ENCODE measurements at regions not wholly inside any gene's neighbourhood (a gene's known extent, or its start where the extent isn't known, plus 50 kb on each side); places are given as distances from the start of the nearest gene placed in this dataset.

DNA sequence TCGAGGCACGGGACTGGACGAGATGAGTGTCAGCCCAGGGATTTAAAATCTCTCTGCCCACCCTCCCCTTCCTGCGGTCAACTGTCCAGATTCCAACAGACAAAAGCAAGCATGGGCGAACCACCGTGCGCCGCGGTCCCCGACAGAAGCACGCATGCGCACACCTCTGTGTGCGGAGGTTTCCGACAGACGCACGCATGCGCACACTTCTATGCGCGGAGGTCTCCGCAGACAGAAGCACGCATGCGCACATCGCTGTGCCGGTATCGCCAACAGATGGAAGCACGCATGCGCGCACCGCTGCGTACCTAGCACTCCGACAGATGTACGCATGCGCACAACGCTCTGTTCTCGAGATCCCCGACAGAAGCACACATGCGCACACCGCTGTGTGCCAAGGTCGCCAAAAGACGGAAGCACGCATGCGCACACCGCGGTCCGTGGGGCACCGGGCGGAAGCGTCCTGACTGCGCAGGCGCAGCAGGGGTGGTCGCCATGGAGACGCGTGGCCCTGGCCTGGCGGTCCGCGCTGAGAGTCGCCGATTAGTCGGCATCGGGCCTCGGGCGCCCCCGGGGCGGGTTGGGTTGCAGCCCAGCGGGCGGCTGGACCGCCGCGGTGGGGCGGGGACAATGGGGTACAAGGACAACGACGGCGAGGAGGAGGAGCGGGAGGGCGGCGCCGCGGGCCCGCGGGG is 57.4 kb upstream of the RPH3AL start:
- H3K27me3 Mint-ChIP-seq (ENCODE audit: low read depth), result peaks cover 10% of the 10 kb centered on the region
- Histone ChIP-seq H3K56ac (ENCODE audit: insufficient read length, low read depth, low read length) (no peak overlapping the region), H2AFZ (ENCODE audit: low read length) (no peak overlapping the region), H3K23ac (ENCODE audit: insufficient read length, low read depth, low read length) (no peak overlapping the region), H4K5ac (ENCODE audit: insufficient read length, low read depth, low read length) (no peak overlapping the region), H3K4ac (ENCODE audit: low read depth, low read length) (no peak overlapping the region), H4K20me1 (ENCODE audit: control insufficient read depth, insufficient read depth, insufficient read length) (no peaks in the 10 kb centered on the region), H3K4me1 (ENCODE audit: insufficient read depth, low read length) (no peaks in the 10 kb centered on the region), H3K18ac (ENCODE audit: insufficient read length, low read depth, low read length) (peak overlapping the region; percentile 63), H2BK120ac (ENCODE audit: low read depth, low read length, poor library complexity, severe bottlenecking) (no peak overlapping the region), H3K27ac (ENCODE audit: insufficient read length, low read depth, low read length) (no peak overlapping the region), H3K14ac (ENCODE audit: insufficient read depth, low read length) (peak overlapping the region; percentile 46; the same call in 1 of the 2 replicates), H3K4me2 (ENCODE audit: insufficient read depth, insufficient read length, low read length) (peak overlapping the region; percentile 50), H3K79me1 (ENCODE audit: insufficient read depth, low read depth, low read length, poor library complexity, severe bottlenecking) (no peaks in the 10 kb centered on the region), H2BK12ac (ENCODE audit: insufficient read length, low read depth, low read length) (no peak overlapping the region), H2BK20ac (ENCODE audit: low read depth, low read length, poor library complexity, severe bottlenecking) (no peak overlapping the region), H3T11ph (ENCODE audit: low read length) (no peak overlapping the region), H2AK5ac (ENCODE audit: insufficient read length, low read length) (no peak overlapping the region), H3K79me2 (ENCODE audit: insufficient read depth, low read length) (no peaks in the 10 kb centered on the region), H3K9me3 (ENCODE audit: control insufficient read depth, low read depth, low read length) (no peaks in the 10 kb centered on the region), H4K8ac (replicated peaks; ENCODE audit: insufficient read length, low read depth, low read length) (no peak overlapping the region), H3K9ac (ENCODE audit: extremely low read depth, insufficient read length, low read length) (peak overlapping the region; percentile 19), H4K91ac (ENCODE audit: insufficient read length, low read depth, low read length) (no peak overlapping the region), H3K23me2 (ENCODE audit: insufficient read length, low read depth, low read length, poor library complexity, severe bottlenecking) (no peaks in the 10 kb centered on the region), H2BK15ac (ENCODE audit: low read depth, low read length) (no peak overlapping the region), H3K27me3 (ENCODE audit: insufficient read depth, low read length) (no peaks in the 10 kb centered on the region), H2BK5ac (ENCODE audit: insufficient read length, low read length) (no peak overlapping the region)
- H3K9me3 Mint-ChIP-seq, result no peaks in the 10 kb centered on the region; a peak in 2 of 5 replicates
- H3K36me3 Mint-ChIP-seq (ENCODE audit: insufficient read depth in 1 of 3, low read depth in 3 of 3), result peaks cover 0 to 3% (median 0%) of the 10 kb centered on the region in 3 experiments; a peak in 3 of 7 replicates
- H3K4me3 Mint-ChIP-seq, result peak overlapping the region; percentile 78 to 83
- no CpG with 5 or more reads among the region's 80 CpGs for WGBS (ENCODE audit: extremely low coverage, insufficient read length, low lambda C conversion rate)
- H3K27ac Mint-ChIP-seq, result peak overlapping the region; percentile 24 to 97 (median 95)
- H3K4me1 Mint-ChIP-seq, result peaks cover 18 to 22% of the 10 kb centered on the region in 2 experiments
- TF ChIP-seq, protein P1, sequence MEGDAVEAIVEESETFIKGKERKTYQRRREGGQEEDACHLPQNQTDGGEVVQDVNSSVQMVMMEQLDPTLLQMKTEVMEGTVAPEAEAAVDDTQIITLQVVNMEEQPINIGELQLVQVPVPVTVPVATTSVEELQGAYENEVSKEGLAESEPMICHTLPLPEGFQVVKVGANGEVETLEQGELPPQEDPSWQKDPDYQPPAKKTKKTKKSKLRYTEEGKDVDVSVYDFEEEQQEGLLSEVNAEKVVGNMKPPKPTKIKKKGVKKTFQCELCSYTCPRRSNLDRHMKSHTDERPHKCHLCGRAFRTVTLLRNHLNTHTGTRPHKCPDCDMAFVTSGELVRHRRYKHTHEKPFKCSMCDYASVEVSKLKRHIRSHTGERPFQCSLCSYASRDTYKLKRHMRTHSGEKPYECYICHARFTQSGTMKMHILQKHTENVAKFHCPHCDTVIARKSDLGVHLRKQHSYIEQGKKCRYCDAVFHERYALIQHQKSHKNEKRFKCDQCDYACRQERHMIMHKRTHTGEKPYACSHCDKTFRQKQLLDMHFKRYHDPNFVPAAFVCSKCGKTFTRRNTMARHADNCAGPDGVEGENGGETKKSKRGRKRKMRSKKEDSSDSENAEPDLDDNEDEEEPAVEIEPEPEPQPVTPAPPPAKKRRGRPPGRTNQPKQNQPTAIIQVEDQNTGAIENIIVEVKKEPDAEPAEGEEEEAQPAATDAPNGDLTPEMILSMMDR (conservative IDR thresholded peaks at IDR 0.05), result no peak
- DNase-seq, result peak; percentile 100

Data from H9 (cell line).